ENCODE measurements at regions not wholly inside any gene's neighbourhood (a gene's known extent, or its start where the extent isn't known, plus 50 kb on each side); places are given as distances from the start of the nearest gene placed in this dataset.

- BruUV-seq (replicated peaks), result no TSS peak
- ChIA-PET POLR2A (no interaction called here), CTCF (no interaction called here)
- Mint-ChIP-seq H3K27ac (ENCODE audit: unreplicated experiment) (no peak overlapping the region), H3K4me1 (ENCODE audit: low read depth, unreplicated experiment) (no peaks in the 10 kb centered on the region), H3K4me3 (ENCODE audit: unreplicated experiment) (no peak overlapping the region), H3K9me3 (ENCODE audit: unreplicated experiment) (peaks cover 9% of the 10 kb centered on the region), H3K36me3 (ENCODE audit: insufficient read depth, unreplicated experiment) (no peaks in the 10 kb centered on the region), H3K27me3 (ENCODE audit: insufficient read depth, unreplicated experiment) (peaks cover 13% of the 10 kb centered on the region)
- intact Hi-C loops (cut with micrococcal nuclease; ENCODE audit: unreplicated experiment), result no loop called here
- no peak for DNase-seq
- no peaks in the 10 kb centered on the region for H3K4me1 ChIP-seq
- H3K4me3 ChIP-seq (ENCODE audit: low read depth, low read length), result no peak overlapping the region
- TF ChIP-seq CTCF (IDR thresholded peaks at IDR 0.05; ENCODE audit: insufficient read depth in 1 of 2, low read depth in 1 of 2, low read length in 1 of 2, severe bottlenecking in 1 of 2, unreplicated experiment in 1 of 2), result no peak
- H3K36me3 ChIP-seq (ENCODE audit: control insufficient read depth, insufficient read depth, low read length), result no peaks in the 10 kb centered on the region
- no peaks in the 10 kb centered on the region for H3K9me3 ChIP-seq
- H3K27me3 ChIP-seq (replicated peaks; ENCODE audit: control insufficient read depth, insufficient read depth, low read length), result no peaks in the 10 kb centered on the region; the same call in 1 of the 2 replicates
Measured at GRCh38 chr15:31457631-31458526, 131.2 kb downstream of the KLF13 start.

- no peaks in the 10 kb centered on the region for H3K36me3 Mint-ChIP-seq (ENCODE audit: insufficient read depth, unreplicated experiment)
- H3K36me3 ChIP-seq (ENCODE audit: control insufficient read depth, insufficient read depth, low read length), result no peaks in the 10 kb centered on the region
- peaks cover 9% of the 10 kb centered on the region for H3K9me3 Mint-ChIP-seq (ENCODE audit: unreplicated experiment)
- H3K27ac Mint-ChIP-seq (ENCODE audit: unreplicated experiment), result no peak overlapping the region
- no peak overlapping the region for H3K4me3 ChIP-seq (ENCODE audit: low read depth, low read length)
- no peak for DNase-seq
- TF ChIP-seq CTCF (IDR thresholded peaks at IDR 0.05; ENCODE audit: insufficient read depth in 1 of 2, low read depth in 1 of 2, low read length in 1 of 2, severe bottlenecking in 1 of 2, unreplicated experiment in 1 of 2), result no peak
- no peaks in the 10 kb centered on the region for H3K4me1 Mint-ChIP-seq (ENCODE audit: low read depth, unreplicated experiment)
- H3K27me3 Mint-ChIP-seq (ENCODE audit: insufficient read depth, unreplicated experiment), result peaks cover 8% of the 10 kb centered on the region
- no peaks in the 10 kb centered on the region for H3K9me3 ChIP-seq
- CTCF ChIA-PET, result no interaction called here
- intact Hi-C loops (cut with micrococcal nuclease; ENCODE audit: unreplicated experiment), result no loop called here
- H3K4me3 Mint-ChIP-seq (ENCODE audit: unreplicated experiment), result no peak overlapping the region
- no peaks in the 10 kb centered on the region; the same call in 1 of the 2 replicates for H3K27me3 ChIP-seq (replicated peaks; ENCODE audit: control insufficient read depth, insufficient read depth, low read length)
- POLR2A ChIA-PET, result no interaction called here
- H3K4me1 ChIP-seq, result no peaks in the 10 kb centered on the region
- BruUV-seq (replicated peaks), result no TSS peak
Measured at GRCh38 chr15:31458596-31459399, 132.2 kb downstream of the KLF13 start.

- no peak for DNase-seq
- Histone ChIP-seq H3K36me3 (ENCODE audit: control insufficient read depth, insufficient read depth, low read length) (no peaks in the 10 kb centered on the region), H3K9me3 (no peaks in the 10 kb centered on the region), H3K27me3 (replicated peaks; ENCODE audit: control insufficient read depth, insufficient read depth, low read length) (no peaks in the 10 kb centered on the region; the same call in 1 of the 2 replicates), H3K4me3 (ENCODE audit: low read depth, low read length) (no peak overlapping the region), H3K4me1 (no peaks in the 10 kb centered on the region)
- Mint-ChIP-seq H3K27me3 (ENCODE audit: insufficient read depth, unreplicated experiment) (peaks cover 8% of the 10 kb centered on the region), H3K9me3 (ENCODE audit: unreplicated experiment) (peaks cover 9% of the 10 kb centered on the region), H3K36me3 (ENCODE audit: insufficient read depth, unreplicated experiment) (no peaks in the 10 kb centered on the region), H3K27ac (ENCODE audit: unreplicated experiment) (no peak overlapping the region), H3K4me1 (ENCODE audit: low read depth, unreplicated experiment) (no peaks in the 10 kb centered on the region), H3K4me3 (ENCODE audit: unreplicated experiment) (no peak overlapping the region)
- POLR2A ChIA-PET, result no interaction called here
- CTCF ChIA-PET, result no interaction called here
- BruUV-seq (replicated peaks), result no TSS peak
- no peak for TF ChIP-seq CTCF (IDR thresholded peaks at IDR 0.05; ENCODE audit: insufficient read depth in 1 of 2, low read depth in 1 of 2, low read length in 1 of 2, severe bottlenecking in 1 of 2, unreplicated experiment in 1 of 2)
- intact Hi-C loops (cut with micrococcal nuclease; ENCODE audit: unreplicated experiment), result no loop called here
Measured at GRCh38 chr15:31459400-31459748, 132.7 kb downstream of the KLF13 start.
